ENCODE measurements at regions not wholly inside any gene's neighbourhood (a gene's known extent, or its start where the extent isn't known, plus 50 kb on each side); places are given as distances from the start of the nearest gene placed in this dataset.

GRCh38 chr4:62256479-62256878, 1056.4 kb downstream of the ADGRL3 start:
- in situ Hi-C loops (cut with MboI; ENCODE audit: low sequenced_read_pairs, unreplicated experiment), result no loop called here
- DNase-seq (ENCODE audit: low spot score), result no peak
- TF ChIP-seq CTCF (IDR thresholded peaks at IDR 0.05; ENCODE audit: borderline replicate concordance, control extremely low read depth, extremely low read depth, insufficient read depth, missing control alignments), result no peak

GRCh38 chr4:62252728-62253127, 1052.6 kb downstream of the ADGRL3 start:
- in situ Hi-C loops (cut with MboI; ENCODE audit: low sequenced_read_pairs, unreplicated experiment), result no loop called here
- TF ChIP-seq CTCF (IDR thresholded peaks at IDR 0.05; ENCODE audit: borderline replicate concordance, control extremely low read depth, extremely low read depth, insufficient read depth, missing control alignments), result no peak
- DNase-seq (ENCODE audit: low spot score), result no peak

DNA sequence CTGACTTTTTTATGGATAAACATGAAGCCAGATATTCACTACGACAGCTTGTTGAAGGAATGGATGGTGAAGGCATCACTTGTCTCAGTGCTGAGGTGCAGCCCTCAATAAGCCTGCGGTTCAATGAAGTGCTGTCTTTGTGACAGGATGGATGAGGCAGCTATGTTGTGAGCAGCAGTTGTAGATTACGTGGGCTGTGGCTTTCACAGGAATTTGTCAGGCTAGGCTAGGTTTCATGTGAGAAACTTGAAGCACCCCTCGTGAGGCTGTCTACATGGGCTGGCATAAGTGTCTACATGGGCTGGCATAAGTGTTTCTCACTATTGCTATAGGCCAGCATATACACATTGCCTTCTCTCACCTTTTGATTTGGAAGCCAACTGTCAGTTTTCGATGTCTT, 1050.0 kb downstream of the ADGRL3 start:
- no peak for DNase-seq (ENCODE audit: low spot score)
- TF ChIP-seq CTCF (IDR thresholded peaks at IDR 0.05; ENCODE audit: borderline replicate concordance, control extremely low read depth, extremely low read depth, insufficient read depth, missing control alignments), result no peak
- in situ Hi-C loops (cut with MboI; ENCODE audit: low sequenced_read_pairs, unreplicated experiment), result no loop called here

- in situ Hi-C loops (cut with MboI; ENCODE audit: low sequenced_read_pairs, unreplicated experiment), result no loop called here
Measured at GRCh38 chr4:62243895-62244294, 1043.8 kb downstream of the ADGRL3 start.

DNA sequence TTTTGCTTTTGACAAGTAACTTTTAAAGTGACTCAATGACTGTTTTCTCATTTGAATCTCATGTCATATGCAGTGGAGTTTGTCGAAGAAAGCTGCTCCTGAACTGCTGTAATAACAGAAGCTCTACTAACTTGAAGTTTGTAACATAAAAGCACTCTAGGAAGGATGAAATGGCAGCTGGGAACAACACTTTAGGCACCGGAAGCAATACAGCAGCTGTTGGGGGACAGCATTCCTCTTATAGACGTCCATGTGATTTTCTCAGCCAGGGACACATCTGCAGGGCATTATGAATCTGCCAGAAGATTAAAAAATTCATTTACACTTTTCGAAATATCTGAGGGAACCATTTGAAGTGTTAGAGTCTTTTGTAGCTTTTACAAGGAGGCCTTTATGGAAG, 1035.8 kb downstream of the ADGRL3 start:
- in situ Hi-C loops (cut with MboI; ENCODE audit: low sequenced_read_pairs, unreplicated experiment), result no loop called here

More at GRCh38 chr4:62243895-62244294, 1043.8 kb downstream of the ADGRL3 start:
- TF ChIP-seq CTCF (IDR thresholded peaks at IDR 0.05; ENCODE audit: borderline replicate concordance, control extremely low read depth, extremely low read depth, insufficient read depth, missing control alignments), result no peak
- no peak for DNase-seq (ENCODE audit: low spot score)

GRCh38 chr4:62232814-62233213, 1032.7 kb downstream of the ADGRL3 start:
- no peak for DNase-seq (ENCODE audit: low spot score)
- no peak for TF ChIP-seq CTCF (IDR thresholded peaks at IDR 0.05; ENCODE audit: borderline replicate concordance, control extremely low read depth, extremely low read depth, insufficient read depth, missing control alignments)
- in situ Hi-C loops (cut with MboI; ENCODE audit: low sequenced_read_pairs, unreplicated experiment), result no loop called here

More for the DNA sequence above, 1035.8 kb downstream of the ADGRL3 start:
- no peak for TF ChIP-seq CTCF (IDR thresholded peaks at IDR 0.05; ENCODE audit: borderline replicate concordance, control extremely low read depth, extremely low read depth, insufficient read depth, missing control alignments)
- no peak for DNase-seq (ENCODE audit: low spot score)

DNA sequence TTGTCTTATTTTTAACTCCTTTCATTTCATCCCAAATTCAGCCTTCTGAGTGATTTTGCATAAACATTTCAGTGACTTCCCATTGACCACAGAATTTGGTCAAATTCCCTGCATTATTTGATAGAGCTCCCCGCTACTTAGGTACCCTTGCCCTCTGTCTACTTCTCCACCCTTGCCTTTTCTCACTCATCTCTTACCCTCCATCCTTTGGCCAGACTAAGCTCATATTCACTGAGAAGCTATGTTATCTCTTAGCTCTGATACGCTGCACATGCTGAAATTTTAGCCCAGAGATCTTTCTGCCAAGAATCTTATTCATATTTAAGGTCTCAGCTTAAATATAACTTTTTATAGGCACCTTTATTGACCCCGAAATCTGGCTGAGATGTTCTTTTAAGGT, 1031.9 kb downstream of the ADGRL3 start:
- no peak for DNase-seq (ENCODE audit: low spot score)
- in situ Hi-C loops (cut with MboI; ENCODE audit: low sequenced_read_pairs, unreplicated experiment), result no loop called here
- no peak for TF ChIP-seq CTCF (IDR thresholded peaks at IDR 0.05; ENCODE audit: borderline replicate concordance, control extremely low read depth, extremely low read depth, insufficient read depth, missing control alignments)
